DND-41 (cell line): ENCODE measurements at regions not wholly inside any gene's neighbourhood (a gene's known extent, or its start where the extent isn't known, plus 50 kb on each side); places are given as distances from the start of the nearest gene placed in this dataset.

Experiments
- ATAC-seq: fragments of 200-7000 bp; cut with Tn5 transposase; 3 replicates; pipeline ENCODE4 v1.9.1; 2021; ENCODE audit warnings: low read depth; ENCODE audit not compliant: insufficient read depth
- DNase-seq: peaks from one replicate; pipeline ENCODE4 v3.0.0-alpha.2; 2020
- H2AFZ ChIP-seq: 2 replicates; pipeline ENCODE4 v1.6.0; 2012; ENCODE audit warnings: low read depth, low read length
- H3K27ac ChIP-seq: 2 replicates; pipeline ENCODE4 v1.5.1; 2012; ENCODE audit warnings: low read length, inconsistent platforms
- H3K27me3 ChIP-seq: fragments of 200-600 bp; sonication (generic); 2 replicates; pipeline ENCODE4 v1.6.0; 2012; ENCODE audit warnings: low read length, mild to moderate bottlenecking, inconsistent platforms; ENCODE audit not compliant: insufficient read depth, poor library complexity
- H3K36me3 ChIP-seq: 2 replicates; pipeline ENCODE4 v1.5.1; 2012; ENCODE audit warnings: low read length, inconsistent platforms; ENCODE audit not compliant: insufficient read depth
- H3K4me1 ChIP-seq: 2 replicates; pipeline ENCODE4 v1.5.1; 2012; ENCODE audit warnings: mild to moderate bottlenecking, low read length; ENCODE audit not compliant: insufficient read depth
- H3K4me2 ChIP-seq: 2 replicates; pipeline ENCODE4 v1.6.0; 2012; ENCODE audit warnings: mild to moderate bottlenecking, moderate library complexity, low read length, inconsistent platforms; ENCODE audit not compliant: insufficient read depth
- H3K4me3 ChIP-seq, 2 experiments: fragments of 200-600 bp in 1 of 2; shearing (Covaris generic) in 1 of 2; 2 replicates each; pipeline ENCODE4 v1.5.1; 2012 to 2016; ENCODE audit warnings: inconsistent platforms in 2 of 2, low read length in 2 of 2, mild to moderate bottlenecking in 2 of 2, low read depth in 1 of 2, moderate library complexity in 1 of 2
- H3K79me2 ChIP-seq: 2 replicates; pipeline ENCODE4 v1.6.0; 2012; ENCODE audit warnings: low read length, inconsistent platforms; ENCODE audit not compliant: insufficient read depth
- H3K9ac ChIP-seq: 2 replicates; pipeline ENCODE4 v1.6.0; 2012; ENCODE audit warnings: low read depth, mild to moderate bottlenecking, inconsistent platforms, low read length, moderate library complexity
- H3K9me3 ChIP-seq: 2 replicates; pipeline ENCODE4 v1.5.1; 2012; ENCODE audit warnings: low read length, moderate library complexity, mild to moderate bottlenecking, inconsistent platforms; ENCODE audit not compliant: insufficient read depth, severe bottlenecking
- H4K20me1 ChIP-seq: 2 replicates; pipeline ENCODE4 v1.6.0; 2012; ENCODE audit warnings: low read length; ENCODE audit not compliant: insufficient read depth
- CTCF ChIP-seq: IDR thresholded peaks from 2 replicates; pipeline ENCODE4 v1.5.1; 2012; ENCODE audit warnings: borderline replicate concordance, low read length, moderate library complexity, mild to moderate bottlenecking; ENCODE audit not compliant: poor library complexity, severe bottlenecking; ENCODE audit errors: extremely low read depth
- EZH2 ChIP-seq: IDR thresholded peaks from 3 replicates; pipeline ENCODE4 v1.6.1; 2012; ENCODE audit warnings: borderline replicate concordance, low read depth, mild to moderate bottlenecking, moderate library complexity, low read length, inconsistent platforms; ENCODE audit not compliant: severe bottlenecking

DNA sequence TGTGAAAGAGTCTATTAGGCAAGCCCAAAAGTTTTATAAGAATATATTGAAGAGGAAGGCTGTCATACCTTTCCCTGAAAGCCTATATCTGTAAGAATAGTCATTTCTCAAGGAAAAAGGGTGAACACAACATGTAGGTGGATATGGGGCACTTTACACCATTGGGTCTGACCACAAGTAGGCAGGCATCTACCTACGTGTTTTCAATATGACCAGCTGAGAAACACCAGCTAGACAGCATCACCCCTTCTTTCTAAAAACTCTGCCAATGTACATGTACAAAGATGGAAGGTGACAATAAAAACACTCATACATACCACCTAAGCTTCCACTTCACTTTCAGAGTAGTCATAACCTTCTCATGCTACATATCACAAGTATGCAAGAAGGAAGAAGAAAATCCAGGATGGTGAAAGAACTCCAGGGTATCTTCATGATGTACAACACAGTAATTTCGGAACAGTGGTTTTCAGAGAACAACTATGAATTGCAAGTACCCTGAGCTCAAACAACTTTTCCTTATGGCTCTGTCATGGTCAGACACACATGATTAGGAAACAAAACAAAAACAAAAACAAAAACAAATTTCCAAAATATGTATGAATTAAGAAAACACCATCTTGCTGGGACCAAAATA lies 98.5 kb upstream of the ADGRL2 start:
- H3K27me3 ChIP-seq = no peaks in the 10 kb centered on the region
- no peak overlapping the region for H3K27ac ChIP-seq
- H3K36me3 ChIP-seq = no peaks in the 10 kb centered on the region
- no peak for TF ChIP-seq EZH2
- no peak for TF ChIP-seq CTCF
- no peak overlapping the region for H3K4me3 ChIP-seq
- DNase-seq (no peak), ATAC-seq (no peak)
- H2AFZ ChIP-seq = no peak overlapping the region
- no peaks in the 10 kb centered on the region for H3K79me2 ChIP-seq
- no peaks in the 10 kb centered on the region for H3K4me1 ChIP-seq
- no peaks in the 10 kb centered on the region for H4K20me1 ChIP-seq
- H3K9me3 ChIP-seq = no peaks in the 10 kb centered on the region
- H3K4me2 ChIP-seq = no peak overlapping the region
- H3K9ac ChIP-seq = no peak overlapping the region

DNA sequence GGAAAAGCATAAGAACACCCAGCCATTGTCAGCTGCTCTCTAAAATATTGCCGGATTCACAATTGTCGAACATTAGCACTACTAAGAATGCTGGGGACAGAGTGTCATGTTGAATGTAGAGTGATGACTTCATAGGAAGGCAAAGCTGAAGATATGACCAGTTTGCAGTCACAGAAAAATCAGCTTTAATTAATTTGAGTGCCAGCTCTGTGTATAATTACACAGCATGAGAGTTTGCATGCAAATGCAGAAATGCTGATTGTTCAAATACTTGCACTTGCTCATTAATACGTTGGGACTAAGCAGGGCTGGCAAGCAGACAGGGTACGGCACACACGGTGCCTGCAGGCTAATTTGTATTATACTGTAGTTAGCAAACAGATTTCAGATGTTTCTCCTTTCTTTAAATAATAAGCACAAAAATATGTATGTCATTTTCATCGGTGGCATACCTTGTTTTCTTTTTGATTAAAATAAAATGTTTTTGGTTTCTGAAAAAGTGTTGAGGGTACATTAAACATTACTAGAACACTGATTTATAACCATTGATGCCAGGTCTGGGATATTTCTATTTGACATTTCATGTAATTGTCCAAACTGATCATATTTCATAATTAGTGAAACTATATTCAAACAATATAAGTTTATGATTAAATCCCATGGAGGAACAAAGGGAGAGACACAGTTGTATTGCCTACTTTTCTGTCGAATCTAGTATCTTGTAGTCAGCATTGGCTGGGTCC lies 99.8 kb upstream of the ADGRL2 start:
- H4K20me1 ChIP-seq = no peaks in the 10 kb centered on the region
- no peak overlapping the region for H3K4me3 ChIP-seq
- no peak overlapping the region for H3K27ac ChIP-seq
- no peak overlapping the region for H3K4me2 ChIP-seq
- TF ChIP-seq EZH2 = no peak
- no peak for TF ChIP-seq CTCF
- H3K79me2 ChIP-seq = no peaks in the 10 kb centered on the region
- no peak overlapping the region for H3K9ac ChIP-seq
- DNase-seq (no peak), ATAC-seq (no peak)
- H3K4me1 ChIP-seq = no peaks in the 10 kb centered on the region
- no peaks in the 10 kb centered on the region for H3K9me3 ChIP-seq
- H3K36me3 ChIP-seq = no peaks in the 10 kb centered on the region
- no peak overlapping the region for H2AFZ ChIP-seq
- H3K27me3 ChIP-seq = no peaks in the 10 kb centered on the region

DNA sequence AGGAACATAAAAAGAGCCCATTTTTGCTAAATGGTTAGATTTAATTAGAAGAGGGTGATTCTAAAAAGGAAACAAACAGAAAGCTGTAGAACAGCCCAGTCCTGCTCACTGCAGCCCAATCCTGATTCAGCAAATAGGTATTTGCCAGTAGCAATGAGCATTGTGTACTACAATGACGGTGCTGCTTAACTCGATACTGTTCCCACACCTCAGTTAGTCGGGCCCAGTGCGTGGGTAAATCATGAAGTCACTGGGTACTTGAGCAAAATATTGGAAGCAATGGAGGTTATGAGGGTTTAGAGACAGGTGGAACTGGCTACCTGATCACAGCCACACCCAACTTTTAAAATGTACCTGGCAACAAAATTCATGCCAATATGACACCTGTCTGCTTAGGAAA lies 101.5 kb upstream of the ADGRL2 start:
- TF ChIP-seq EZH2 (no peak), CTCF (no peak)
- Histone ChIP-seq H3K36me3 (no peaks in the 10 kb centered on the region), H4K20me1 (no peaks in the 10 kb centered on the region), H3K27me3 (no peaks in the 10 kb centered on the region), H3K4me3 (no peak overlapping the region), H3K4me2 (no peak overlapping the region), H3K79me2 (no peaks in the 10 kb centered on the region), H3K27ac (no peak overlapping the region), H3K4me1 (no peaks in the 10 kb centered on the region), H3K9me3 (no peaks in the 10 kb centered on the region), H3K9ac (no peak overlapping the region), H2AFZ (no peak overlapping the region)
- DNase-seq = no peak
- no peak for ATAC-seq
